HepG2 (cell line): ENCODE measurements at regions not wholly inside any gene's neighbourhood (a gene's known extent, or its start where the extent isn't known, plus 50 kb on each side); places are given as distances from the start of the nearest gene placed in this dataset.

Experiments
- ADNP ChIP-seq: sonication (generic); formaldehyde crosslinking; IDR thresholded peaks from 2 replicates; pipeline ENCODE4 v1.4.0; 2020; ENCODE audit warnings: missing genetic modification reagents
- EP300 ChIP-seq, 3 experiments: sonication (generic) in 1 of 3; formaldehyde crosslinking in 1 of 3; IDR thresholded peaks; 2 replicates each; pipeline versions ENCODE4 v1.5.1 to v1.6.1; 2011 to 2020; ENCODE audit warnings: low read depth in 2 of 3, low read length in 2 of 3, borderline replicate concordance in 1 of 3, improper control_type of control experiment in 1 of 3, mild to moderate bottlenecking in 1 of 3, missing genetic modification reagents in 1 of 3, moderate library complexity in 1 of 3
- FOXA3 ChIP-seq: IDR thresholded peaks from 2 replicates; pipeline ENCODE4 v1.6.1; 2016; ENCODE audit warnings: missing genetic modification reagents, missing compliant biosample characterization
- HCFC1 ChIP-seq: fragments of 150-350 bp; IDR thresholded peaks from 2 replicates; pipeline ENCODE4 v1.6.1; 2014; ENCODE audit warnings: low read depth, low read length
- HDAC1 ChIP-seq: sonication (generic); formaldehyde crosslinking; IDR thresholded peaks from 2 replicates; pipeline ENCODE4 v1.5.1; 2020; ENCODE audit warnings: mild to moderate bottlenecking, missing genetic modification reagents
- HOMEZ ChIP-seq: IDR thresholded peaks from 2 replicates; pipeline ENCODE4 v1.6.1; 2016; ENCODE audit warnings: low read depth
- HOXA3 ChIP-seq: sonication (generic); formaldehyde crosslinking; IDR thresholded peaks from 2 replicates; pipeline ENCODE4 v1.5.0; 2020; ENCODE audit warnings: missing genetic modification reagents
- IKZF4 ChIP-seq: sonication (generic); formaldehyde crosslinking; IDR thresholded peaks from 2 replicates; pipeline ENCODE4 v1.5.1; 2020; ENCODE audit warnings: borderline replicate concordance, mild to moderate bottlenecking, low read depth, missing genetic modification reagents; ENCODE audit errors: not compliant biosample characterization
- MAFK ChIP-seq, 2 experiments: IDR thresholded peaks in 1 of 2; conservative IDR thresholded peaks in 1 of 2; 2 replicates each; pipeline ENCODE4 v1.6.1; 2011; ENCODE audit warnings: improper control_type of control experiment in 2 of 2, low read length in 2 of 2
- MEF2D ChIP-seq: sonication (generic); formaldehyde crosslinking; IDR thresholded peaks from 2 replicates; pipeline ENCODE4 v1.5.1; 2020; ENCODE audit warnings: mild to moderate bottlenecking, missing genetic modification reagents
- MTF1 ChIP-seq: sonication (generic); formaldehyde crosslinking; IDR thresholded peaks from 2 replicates; pipeline ENCODE4 v1.5.0; 2020; ENCODE audit warnings: missing genetic modification reagents
- MXD3 ChIP-seq: IDR thresholded peaks from 2 replicates; pipeline ENCODE4 v1.6.1; 2016; ENCODE audit warnings: mild to moderate bottlenecking, missing biosample characterization, missing genetic modification reagents
- PBX2 ChIP-seq: IDR thresholded peaks from 2 replicates; pipeline ENCODE4 v1.6.1; 2016; ENCODE audit warnings: control low read depth
- PLRG1 ChIP-seq: fragments of 450-650 bp; conservative IDR thresholded peaks from 2 replicates; pipeline ENCODE4 v1.6.1; 2016
- SRSF9 ChIP-seq: fragments of 200-400 bp; formaldehyde crosslinking; IDR thresholded peaks from 2 replicates; pipeline ENCODE4 v1.6.1; 2018; ENCODE audit warnings: borderline replicate concordance, mild to moderate bottlenecking, low read depth, low read length; ENCODE audit not compliant: insufficient read depth, poor library complexity, severe bottlenecking
- ZNF142 ChIP-seq: sonication (generic); formaldehyde crosslinking; IDR thresholded peaks from 2 replicates; pipeline ENCODE4 v1.4.0; 2020; ENCODE audit warnings: missing genetic modification reagents
- ZNF546 ChIP-seq: sonication (generic); formaldehyde crosslinking; conservative IDR thresholded peaks from 2 replicates; pipeline ENCODE4 v1.8.1; 2023; ENCODE audit warnings: mild to moderate bottlenecking, missing genetic modification reagents
- ZSCAN30 ChIP-seq: sonication (generic); formaldehyde crosslinking; IDR thresholded peaks from 2 replicates; pipeline ENCODE4 v1.5.0; 2020; ENCODE audit warnings: mild to moderate bottlenecking, missing genetic modification reagents
- TF ChIP-seq, protein P1 (sequence below): sonication (generic); formaldehyde crosslinking; IDR thresholded peaks from 2 replicates; pipeline ENCODE4 v1.4.0; 2020; ENCODE audit warnings: missing genetic modification reagents, borderline replicate concordance

- no peak for TF ChIP-seq ZNF142 (CRISPR knock-in tag)
- TF ChIP-seq PLRG1, result no peak
- TF ChIP-seq ZNF546 (CRISPR knock-in tag), result no peak
- TF ChIP-seq, protein P1, sequence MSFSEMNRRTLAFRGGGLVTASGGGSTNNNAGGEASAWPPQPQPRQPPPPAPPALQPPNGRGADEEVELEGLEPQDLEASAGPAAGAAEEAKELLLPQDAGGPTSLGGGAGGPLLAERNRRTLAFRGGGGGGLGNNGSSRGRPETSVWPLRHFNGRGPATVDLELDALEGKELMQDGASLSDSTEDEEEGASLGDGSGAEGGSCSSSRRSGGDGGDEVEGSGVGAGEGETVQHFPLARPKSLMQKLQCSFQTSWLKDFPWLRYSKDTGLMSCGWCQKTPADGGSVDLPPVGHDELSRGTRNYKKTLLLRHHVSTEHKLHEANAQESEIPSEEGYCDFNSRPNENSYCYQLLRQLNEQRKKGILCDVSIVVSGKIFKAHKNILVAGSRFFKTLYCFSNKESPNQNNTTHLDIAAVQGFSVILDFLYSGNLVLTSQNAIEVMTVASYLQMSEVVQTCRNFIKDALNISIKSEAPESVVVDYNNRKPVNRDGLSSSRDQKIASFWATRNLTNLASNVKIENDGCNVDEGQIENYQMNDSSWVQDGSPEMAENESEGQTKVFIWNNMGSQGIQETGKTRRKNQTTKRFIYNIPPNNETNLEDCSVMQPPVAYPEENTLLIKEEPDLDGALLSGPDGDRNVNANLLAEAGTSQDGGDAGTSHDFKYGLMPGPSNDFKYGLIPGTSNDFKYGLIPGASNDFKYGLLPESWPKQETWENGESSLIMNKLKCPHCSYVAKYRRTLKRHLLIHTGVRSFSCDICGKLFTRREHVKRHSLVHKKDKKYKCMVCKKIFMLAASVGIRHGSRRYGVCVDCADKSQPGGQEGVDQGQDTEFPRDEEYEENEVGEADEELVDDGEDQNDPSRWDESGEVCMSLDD (CRISPR knock-in tag), result no peak
- no peak for TF ChIP-seq HOXA3 (CRISPR knock-in tag)
- no peak for TF ChIP-seq MEF2D (CRISPR knock-in tag)
- peak; percentile 23; the same call in 1 of the 2 replicates for TF ChIP-seq HDAC1 (CRISPR knock-in tag)
- no peak for TF ChIP-seq HCFC1
- peak; percentile 47 for TF ChIP-seq FOXA3 (CRISPR knock-in tag)
- peak in 1 of 2 experiments; percentile 34; a peak in 1 of 4 replicates for TF ChIP-seq EP300 (IDR thresholded peaks at IDR 0.05; ENCODE audit: low read depth in 2 of 2, low read length in 2 of 2)
- no peak for TF ChIP-seq EP300 (CRISPR knock-in tag; IDR thresholded peaks at IDR 0.05; ENCODE audit: borderline replicate concordance)
- no peak for TF ChIP-seq ZSCAN30 (CRISPR knock-in tag)
- TF ChIP-seq PBX2 (CRISPR knock-in tag), result no peak
- TF ChIP-seq ADNP (CRISPR knock-in tag), result no peak
- no peak for TF ChIP-seq MAFK (conservative IDR thresholded peaks at IDR 0.05 in 1 of 2, IDR thresholded peaks at IDR 0.05 in 1 of 2; ENCODE audit: low read length in 2 of 2)
- no peak for TF ChIP-seq MXD3 (CRISPR knock-in tag)
- TF ChIP-seq IKZF4 (CRISPR knock-in tag), result no peak
- 0 out of 2 replicates have a peak, but pooled peaks have one; percentile 34 for TF ChIP-seq HOMEZ (CRISPR knock-in tag)
- no peak for TF ChIP-seq MTF1 (CRISPR knock-in tag)
- TF ChIP-seq SRSF9, result no peak
Measured at GRCh38 chr5:53358794-53359193, 121.6 kb upstream of the FST start (continued).
